Middle frontal gyrus (tissue), 1 donor: ENCODE measurements at regions not wholly inside any gene's neighbourhood (a gene's known extent, or its start where the extent isn't known, plus 50 kb on each side); places are given as distances from the start of the nearest gene placed in this dataset.

Experiments used
- DNase-seq: peaks from one replicate; pipeline ENCODE4 v3.0.0-alpha.2; 2015; ENCODE audit warnings: low spot score; ENCODE audit errors: extremely low spot score

- DNase-seq, result no peak
These were observed 893.7 kb upstream of the SLIT2 start for GRCh38 chr4:19358015-19358414.

GRCh38 chr4:19349416-19349815 is 902.3 kb upstream of the SLIT2 start:
- DNase-seq, result no peak

- no peak for DNase-seq
These were observed 903.0 kb upstream of the SLIT2 start for GRCh38 chr4:19348746-19349145.

- no peak for DNase-seq
These were observed 905.1 kb upstream of the SLIT2 start for GRCh38 chr4:19346636-19347035.

GRCh38 chr4:19329631-19330030 is 922.1 kb upstream of the SLIT2 start:
- DNase-seq, result no peak

- no peak for DNase-seq
These were observed 922.6 kb upstream of the SLIT2 start for GRCh38 chr4:19329077-19329476.

- DNase-seq, result no peak
These were observed 924.3 kb upstream of the SLIT2 start for GRCh38 chr4:19327364-19327763.

- no peak for DNase-seq
These were observed 927.5 kb upstream of the SLIT2 start for GRCh38 chr4:19324184-19324583.

GRCh38 chr4:19319607-19320006 is 932.1 kb upstream of the SLIT2 start:
- DNase-seq, result no peak

GRCh38 chr4:19317377-19317776 is 934.3 kb upstream of the SLIT2 start:
- DNase-seq, result no peak

- DNase-seq, result no peak
These were observed 937.6 kb upstream of the SLIT2 start for GRCh38 chr4:19314116-19314515.

GRCh38 chr4:19309378-19309777 is 942.3 kb upstream of the SLIT2 start:
- DNase-seq, result no peak

- no peak for DNase-seq
These were observed 947.7 kb upstream of the SLIT2 start for GRCh38 chr4:19304028-19304427.

- DNase-seq, result no peak
These were observed 950.2 kb upstream of the SLIT2 start for GRCh38 chr4:19301527-19301926.

- DNase-seq, result no peak
These were observed 951.5 kb upstream of the SLIT2 start for GRCh38 chr4:19300213-19300612.

- DNase-seq, result no peak
These were observed 952.7 kb upstream of the SLIT2 start for GRCh38 chr4:19298998-19299397.

GRCh38 chr4:19293781-19294180 is 957.9 kb upstream of the SLIT2 start:
- no peak for DNase-seq

GRCh38 chr4:19293080-19293479 is 958.6 kb upstream of the SLIT2 start:
- no peak for DNase-seq

GRCh38 chr4:19286924-19287323 is 964.8 kb upstream of the SLIT2 start:
- no peak for DNase-seq

GRCh38 chr4:19285146-19285545 is 966.6 kb upstream of the SLIT2 start:
- no peak for DNase-seq

GRCh38 chr4:19278665-19279064 is 973.0 kb upstream of the SLIT2 start:
- DNase-seq, result no peak

GRCh38 chr4:19266566-19266965 is 985.1 kb upstream of the SLIT2 start:
- no peak for DNase-seq

GRCh38 chr4:19262467-19262866 is 989.2 kb upstream of the SLIT2 start:
- no peak for DNase-seq

- no peak for DNase-seq
These were observed 991.4 kb upstream of the SLIT2 start for GRCh38 chr4:19260346-19260745.
